GM21423 (cell line): ENCODE measurements at regions not wholly inside any gene's neighbourhood (a gene's known extent, or its start where the extent isn't known, plus 50 kb on each side); places are given as distances from the start of the nearest gene placed in this dataset.

Experiments used
- ATAC-seq: cut with Tn5 transposase; IDR thresholded peaks from one replicate; pipeline ENCODE4 v1.9.1; 2021; ENCODE audit warnings: mild to moderate bottlenecking, moderate library complexity; ENCODE audit not compliant: unreplicated experiment

GRCh38 chr14:26395726-26396125 is 202.1 kb downstream of the NOVA1 start:
- no peak for ATAC-seq

GRCh38 chr14:26394150-26394810 is 203.6 kb downstream of the NOVA1 start:
- ATAC-seq = no peak

GRCh38 chr14:26392498-26392897 is 205.3 kb downstream of the NOVA1 start:
- ATAC-seq = no peak

- ATAC-seq = no peak
Measured at GRCh38 chr14:26389646-26390508, 208.0 kb downstream of the NOVA1 start.

GRCh38 chr14:26385310-26385709 is 212.5 kb downstream of the NOVA1 start:
- no peak for ATAC-seq

- ATAC-seq = no peak
Measured at GRCh38 chr14:26382901-26383685, 214.7 kb downstream of the NOVA1 start.

GRCh38 chr14:26381405-26381804 is 216.4 kb downstream of the NOVA1 start:
- ATAC-seq = no peak

- ATAC-seq = no peak
Measured at GRCh38 chr14:26380637-26381036, 217.2 kb downstream of the NOVA1 start.

- ATAC-seq = no peak
Measured at GRCh38 chr14:26379951-26380350, 217.9 kb downstream of the NOVA1 start.

- no peak for ATAC-seq
Measured at GRCh38 chr14:26377150-26377549, 220.7 kb downstream of the NOVA1 start.

- no peak for ATAC-seq
Measured at GRCh38 chr14:26370115-26370514, 227.7 kb downstream of the NOVA1 start.

GRCh38 chr14:26363689-26364088 is 234.1 kb downstream of the NOVA1 start:
- ATAC-seq = no peak

- ATAC-seq = no peak
Measured at GRCh38 chr14:26344596-26344995, 253.2 kb downstream of the NOVA1 start.

GRCh38 chr14:26339381-26339780 is 258.5 kb downstream of the NOVA1 start:
- ATAC-seq = no peak

- ATAC-seq = no peak
Measured at GRCh38 chr14:26338231-26338630, 259.6 kb downstream of the NOVA1 start.

GRCh38 chr14:26334288-26334687 is 263.5 kb downstream of the NOVA1 start:
- ATAC-seq = no peak

- ATAC-seq = no peak
Measured at GRCh38 chr14:26332966-26333365, 264.9 kb downstream of the NOVA1 start.

- ATAC-seq = no peak
Measured at GRCh38 chr14:26330982-26331381, 266.9 kb downstream of the NOVA1 start.

- ATAC-seq = no peak
Measured at GRCh38 chr14:26328791-26329190, 269.0 kb downstream of the NOVA1 start.

GRCh38 chr14:26323869-26324268 is 274.0 kb downstream of the NOVA1 start:
- no peak for ATAC-seq

GRCh38 chr14:26320886-26321285 is 276.9 kb downstream of the NOVA1 start:
- ATAC-seq = no peak
